GM13977 (cell line): ENCODE measurements at regions not wholly inside any gene's neighbourhood (a gene's known extent, or its start where the extent isn't known, plus 50 kb on each side); places are given as distances from the start of the nearest gene placed in this dataset.

Source experiments
- DNase-seq: peaks from one replicate; pipeline ENCODE4 v3.0.0; 2012; ENCODE audit warnings: low spot score
- CTCF ChIP-seq: IDR thresholded peaks from 2 replicates; pipeline ENCODE4 v1.5.1; 2012; ENCODE audit warnings: mild to moderate bottlenecking, control low read depth; ENCODE audit not compliant: insufficient read depth; ENCODE audit errors: extremely low read depth, missing control alignments
- in situ Hi-C: fragments of 300-500 bp; cut with MboI; formaldehyde crosslinking; loops from one replicate; pipeline ENCODE4 v1.12.0; 2022; ENCODE audit warnings: low sequenced_read_pairs, low pct_unique_long_range_greater_than_20kb, mixed read lengths, inconsistent platforms; ENCODE audit not compliant: unreplicated experiment

- in situ Hi-C loops = no loop called here
- DNase-seq = no peak
- no peak for TF ChIP-seq CTCF
Measured at GRCh38 chr9:13790055-13790454, 510.6 kb upstream of the MPDZ start.

- no peak for DNase-seq
- in situ Hi-C loops = no loop called here
- TF ChIP-seq CTCF = no peak
Measured at GRCh38 chr9:13787234-13787833, 507.8 kb upstream of the MPDZ start.

- no peak for TF ChIP-seq CTCF
- no peak for DNase-seq
- in situ Hi-C loops = no loop called here
Measured at GRCh38 chr9:13786711-13787110, 507.2 kb upstream of the MPDZ start.

- no peak for TF ChIP-seq CTCF
- in situ Hi-C loops = no loop called here
- DNase-seq = no peak
Measured at GRCh38 chr9:13786131-13786530, 506.6 kb upstream of the MPDZ start.

- in situ Hi-C loops = no loop called here
- no peak for DNase-seq
- TF ChIP-seq CTCF = no peak
Measured at GRCh38 chr9:13779106-13779505, 499.6 kb upstream of the MPDZ start.

GRCh38 chr9:13778631-13779030 is 499.1 kb upstream of the MPDZ start:
- in situ Hi-C loops = no loop called here
- no peak for TF ChIP-seq CTCF
- no peak for DNase-seq

GRCh38 chr9:13770956-13771355 is 491.5 kb upstream of the MPDZ start:
- in situ Hi-C loops = no loop called here
- no peak for DNase-seq
- TF ChIP-seq CTCF = no peak
